ENCODE measurements at regions not wholly inside any gene's neighbourhood (a gene's known extent, or its start where the extent isn't known, plus 50 kb on each side); places are given as distances from the start of the nearest gene placed in this dataset.

DNA sequence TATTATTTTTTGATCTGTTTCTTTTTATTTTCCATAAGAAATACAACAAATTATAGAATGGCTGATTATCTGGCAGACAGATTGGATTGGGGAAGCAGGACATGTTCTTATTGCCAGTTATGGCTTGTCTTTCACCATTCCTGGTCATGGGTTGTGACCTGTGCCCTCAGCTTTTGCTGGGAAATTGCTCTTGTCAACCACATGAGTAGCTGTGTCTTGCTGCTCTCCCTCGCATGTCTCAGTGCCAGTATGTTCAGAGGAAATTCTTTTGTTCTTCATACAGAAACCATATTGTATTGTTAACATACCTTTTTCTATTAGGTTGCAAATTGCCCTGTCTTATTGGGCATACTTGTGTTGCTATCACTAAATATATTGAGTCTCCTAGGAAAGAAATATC is 344.1 kb downstream of the OSTF1 start:
- TF ChIP-seq YY1 (IDR thresholded peaks at IDR 0.05) (no peak), CTCF (IDR thresholded peaks at IDR 0.05; ENCODE audit: low read depth, low read length, missing input control) (no peak), RAD21 (IDR thresholded peaks at IDR 0.05) (no peak), HNF4G (IDR thresholded peaks at IDR 0.05) (no peak), JUND (IDR thresholded peaks at IDR 0.05) (no peak), TAF1 (conservative IDR thresholded peaks at IDR 0.05) (no peak), SP1 (IDR thresholded peaks at IDR 0.05) (no peak), EGR1 (IDR thresholded peaks at IDR 0.05; ENCODE audit: low read depth in 2 of 2) (no peak), GABPA (IDR thresholded peaks at IDR 0.05 in 1 of 2, conservative IDR thresholded peaks at IDR 0.05 in 1 of 2) (no peak), ATF3 (IDR thresholded peaks at IDR 0.05) (no peak), HNF4A (conservative IDR thresholded peaks at IDR 0.05) (no peak)
- TF ChIP-seq, protein P1, sequence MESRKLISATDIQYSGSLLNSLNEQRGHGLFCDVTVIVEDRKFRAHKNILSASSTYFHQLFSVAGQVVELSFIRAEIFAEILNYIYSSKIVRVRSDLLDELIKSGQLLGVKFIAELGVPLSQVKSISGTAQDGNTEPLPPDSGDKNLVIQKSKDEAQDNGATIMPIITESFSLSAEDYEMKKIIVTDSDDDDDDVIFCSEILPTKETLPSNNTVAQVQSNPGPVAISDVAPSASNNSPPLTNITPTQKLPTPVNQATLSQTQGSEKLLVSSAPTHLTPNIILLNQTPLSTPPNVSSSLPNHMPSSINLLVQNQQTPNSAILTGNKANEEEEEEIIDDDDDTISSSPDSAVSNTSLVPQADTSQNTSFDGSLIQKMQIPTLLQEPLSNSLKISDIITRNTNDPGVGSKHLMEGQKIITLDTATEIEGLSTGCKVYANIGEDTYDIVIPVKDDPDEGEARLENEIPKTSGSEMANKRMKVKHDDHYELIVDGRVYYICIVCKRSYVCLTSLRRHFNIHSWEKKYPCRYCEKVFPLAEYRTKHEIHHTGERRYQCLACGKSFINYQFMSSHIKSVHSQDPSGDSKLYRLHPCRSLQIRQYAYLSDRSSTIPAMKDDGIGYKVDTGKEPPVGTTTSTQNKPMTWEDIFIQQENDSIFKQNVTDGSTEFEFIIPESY (IDR thresholded peaks at IDR 0.05), result no peak
- TF ChIP-seq, protein P2, sequence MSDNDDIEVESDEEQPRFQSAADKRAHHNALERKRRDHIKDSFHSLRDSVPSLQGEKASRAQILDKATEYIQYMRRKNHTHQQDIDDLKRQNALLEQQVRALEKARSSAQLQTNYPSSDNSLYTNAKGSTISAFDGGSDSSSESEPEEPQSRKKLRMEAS (IDR thresholded peaks at IDR 0.05), result no peak
- TF ChIP-seq, protein P3, sequence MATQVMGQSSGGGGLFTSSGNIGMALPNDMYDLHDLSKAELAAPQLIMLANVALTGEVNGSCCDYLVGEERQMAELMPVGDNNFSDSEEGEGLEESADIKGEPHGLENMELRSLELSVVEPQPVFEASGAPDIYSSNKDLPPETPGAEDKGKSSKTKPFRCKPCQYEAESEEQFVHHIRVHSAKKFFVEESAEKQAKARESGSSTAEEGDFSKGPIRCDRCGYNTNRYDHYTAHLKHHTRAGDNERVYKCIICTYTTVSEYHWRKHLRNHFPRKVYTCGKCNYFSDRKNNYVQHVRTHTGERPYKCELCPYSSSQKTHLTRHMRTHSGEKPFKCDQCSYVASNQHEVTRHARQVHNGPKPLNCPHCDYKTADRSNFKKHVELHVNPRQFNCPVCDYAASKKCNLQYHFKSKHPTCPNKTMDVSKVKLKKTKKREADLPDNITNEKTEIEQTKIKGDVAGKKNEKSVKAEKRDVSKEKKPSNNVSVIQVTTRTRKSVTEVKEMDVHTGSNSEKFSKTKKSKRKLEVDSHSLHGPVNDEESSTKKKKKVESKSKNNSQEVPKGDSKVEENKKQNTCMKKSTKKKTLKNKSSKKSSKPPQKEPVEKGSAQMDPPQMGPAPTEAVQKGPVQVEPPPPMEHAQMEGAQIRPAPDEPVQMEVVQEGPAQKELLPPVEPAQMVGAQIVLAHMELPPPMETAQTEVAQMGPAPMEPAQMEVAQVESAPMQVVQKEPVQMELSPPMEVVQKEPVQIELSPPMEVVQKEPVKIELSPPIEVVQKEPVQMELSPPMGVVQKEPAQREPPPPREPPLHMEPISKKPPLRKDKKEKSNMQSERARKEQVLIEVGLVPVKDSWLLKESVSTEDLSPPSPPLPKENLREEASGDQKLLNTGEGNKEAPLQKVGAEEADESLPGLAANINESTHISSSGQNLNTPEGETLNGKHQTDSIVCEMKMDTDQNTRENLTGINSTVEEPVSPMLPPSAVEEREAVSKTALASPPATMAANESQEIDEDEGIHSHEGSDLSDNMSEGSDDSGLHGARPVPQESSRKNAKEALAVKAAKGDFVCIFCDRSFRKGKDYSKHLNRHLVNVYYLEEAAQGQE (IDR thresholded peaks at IDR 0.05), result no peak

All from liver (tissue), 3 donors.